OCI-LY7 (cell line): ENCODE measurements at regions not wholly inside any gene's neighbourhood (a gene's known extent, or its start where the extent isn't known, plus 50 kb on each side); places are given as distances from the start of the nearest gene placed in this dataset.
"Not testable (repeated sequence)": the region's sequence is repeated elsewhere in the genome, so short reads cannot be mapped to it uniquely, and the experiment has no call there.

Experiments
- BruUV-seq: library from RNA; stranded (reverse); fragments of 400-500 nt; replicated peaks from 2 replicates; lab custom pipeline; 2021; lab: Mats Ljungman, UMichigan
- CTCF ChIA-PET: fragments of 300-600 bp; sonication (Branson Sonifier 250); formaldehyde crosslinking; loops from one replicate; lab custom pipeline; 2022; ENCODE audit warnings: antibody characterized with exemption; ENCODE audit not compliant: unreplicated experiment; lab: Charles Lee
- POLR2A ChIA-PET: fragments of 300-600 bp; sonication (Branson Sonifier 250); formaldehyde crosslinking; loops from one replicate; lab custom pipeline; 2022; ENCODE audit warnings: antibody characterized with exemption; lab: Charles Lee
- DNase-seq: peaks from one replicate; pipeline ENCODE4 v3.0.0-alpha.2; 2015; ENCODE audit warnings: low spot score
- H2AFZ ChIP-seq: fragments of 200-600 bp; sonication (generic), shearing (Covaris generic); 2 replicates; pipeline ENCODE4 v1.6.1; 2014; ENCODE audit warnings: mild to moderate bottlenecking, antibody characterized with exemption, low read length, moderate library complexity
- H3K27ac ChIP-seq: fragments of 200-600 bp; sonication (generic); 2 replicates; pipeline ENCODE4 v1.5.1; 2014; ENCODE audit warnings: mixed run types, low read depth, mild to moderate bottlenecking, moderate library complexity, low read length, inconsistent platforms; ENCODE audit not compliant: poor library complexity, severe bottlenecking
- H3K36me3 ChIP-seq: fragments of 200-600 bp; sonication (generic); 2 replicates; pipeline ENCODE4 v1.6.1; 2014; ENCODE audit warnings: mild to moderate bottlenecking, antibody characterized with exemption, low read length, moderate library complexity, mixed read lengths; ENCODE audit not compliant: insufficient read depth
- H3K4me1 ChIP-seq: fragments of 200-600 bp; sonication (generic); 2 replicates; pipeline ENCODE4 v1.5.1; 2014; ENCODE audit warnings: mild to moderate bottlenecking, low read length; ENCODE audit not compliant: insufficient read depth, poor library complexity, severe bottlenecking
- H3K4me2 ChIP-seq: fragments of 200-600 bp; sonication (generic); 2 replicates; pipeline ENCODE4 v1.6.1; 2014; ENCODE audit warnings: mild to moderate bottlenecking, low read length
- H3K4me3 ChIP-seq: fragments of 200-600 bp; sonication (generic); 2 replicates; pipeline ENCODE4 v1.5.1; 2014; ENCODE audit warnings: mild to moderate bottlenecking, low read depth, low read length; ENCODE audit not compliant: poor library complexity, severe bottlenecking
- H3K79me2 ChIP-seq: fragments of 200-600 bp; sonication (generic); 2 replicates; pipeline ENCODE4 v1.6.1; 2016; ENCODE audit warnings: low read depth, mild to moderate bottlenecking, low read length, moderate library complexity, mixed read lengths; ENCODE audit not compliant: insufficient read depth
- H3K9me2 ChIP-seq: fragments of 200-600 bp; sonication (generic); 2 replicates; pipeline ENCODE4 v1.6.1; 2016; ENCODE audit warnings: mild to moderate bottlenecking, low read length, mixed read lengths; ENCODE audit not compliant: insufficient read depth
- H3K9me3 ChIP-seq: fragments of 200-600 bp; sonication (generic); 2 replicates; pipeline ENCODE4 v1.6.1; 2014; ENCODE audit warnings: mild to moderate bottlenecking, mixed run types, low read length, mixed read lengths
- H4K20me1 ChIP-seq: fragments of 200-600 bp; sonication (generic); 2 replicates; pipeline ENCODE4 v1.6.1; 2014; ENCODE audit warnings: mild to moderate bottlenecking, antibody characterized with exemption, low read length, moderate library complexity, mixed read lengths; ENCODE audit not compliant: insufficient read depth
- EZH2phosphoT487 ChIP-seq: fragments of 200-600 bp; sonication (generic); IDR thresholded peaks from 2 replicates; pipeline ENCODE4 v1.6.1; 2018; ENCODE audit warnings: low read depth, borderline replicate concordance, mild to moderate bottlenecking, mixed run types, antibody characterized with exemption, low read length, moderate library complexity, mixed read lengths
- intact Hi-C: fragments of 100-400 bp; cut with micrococcal nuclease; formaldehyde crosslinking; loops from one replicate; pipeline ENCODE4 v1.10.0; 2022; ENCODE audit not compliant: unreplicated experiment
- TF ChIP-seq, protein P1 (sequence below): fragments of 200-600 bp; sonication (generic); conservative IDR thresholded peaks from 2 replicates; pipeline ENCODE4 v1.5.1; 2014; ENCODE audit warnings: mild to moderate bottlenecking, antibody characterized with exemption, low read length, moderate library complexity, mixed read lengths

DNA sequence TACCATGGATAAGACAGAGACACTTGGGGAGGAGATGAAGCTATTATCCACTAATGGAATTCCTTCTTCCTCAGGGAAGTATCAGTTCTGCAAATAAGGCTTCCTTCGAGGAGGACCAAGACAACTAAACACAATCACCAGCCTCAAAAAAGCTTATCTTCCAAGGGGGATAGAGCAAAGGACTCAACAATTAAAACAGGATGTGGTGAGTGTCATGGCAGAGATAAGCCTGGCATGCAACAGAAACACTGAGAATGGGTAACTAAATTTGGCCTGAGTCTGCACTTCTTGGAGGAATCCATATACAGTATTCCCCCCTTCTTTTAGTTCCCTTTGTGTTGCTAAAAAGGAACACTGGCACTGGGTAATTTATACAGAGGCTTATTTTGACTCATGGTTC lies 1285.2 kb downstream of the GATA3 start:
- TF ChIP-seq EZH2phosphoT487, result no peak
- TF ChIP-seq, protein P1, sequence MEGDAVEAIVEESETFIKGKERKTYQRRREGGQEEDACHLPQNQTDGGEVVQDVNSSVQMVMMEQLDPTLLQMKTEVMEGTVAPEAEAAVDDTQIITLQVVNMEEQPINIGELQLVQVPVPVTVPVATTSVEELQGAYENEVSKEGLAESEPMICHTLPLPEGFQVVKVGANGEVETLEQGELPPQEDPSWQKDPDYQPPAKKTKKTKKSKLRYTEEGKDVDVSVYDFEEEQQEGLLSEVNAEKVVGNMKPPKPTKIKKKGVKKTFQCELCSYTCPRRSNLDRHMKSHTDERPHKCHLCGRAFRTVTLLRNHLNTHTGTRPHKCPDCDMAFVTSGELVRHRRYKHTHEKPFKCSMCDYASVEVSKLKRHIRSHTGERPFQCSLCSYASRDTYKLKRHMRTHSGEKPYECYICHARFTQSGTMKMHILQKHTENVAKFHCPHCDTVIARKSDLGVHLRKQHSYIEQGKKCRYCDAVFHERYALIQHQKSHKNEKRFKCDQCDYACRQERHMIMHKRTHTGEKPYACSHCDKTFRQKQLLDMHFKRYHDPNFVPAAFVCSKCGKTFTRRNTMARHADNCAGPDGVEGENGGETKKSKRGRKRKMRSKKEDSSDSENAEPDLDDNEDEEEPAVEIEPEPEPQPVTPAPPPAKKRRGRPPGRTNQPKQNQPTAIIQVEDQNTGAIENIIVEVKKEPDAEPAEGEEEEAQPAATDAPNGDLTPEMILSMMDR, result no peak
- no peak overlapping the region for H3K4me2 ChIP-seq
- no peaks in the 10 kb centered on the region for H4K20me1 ChIP-seq
- no peaks in the 10 kb centered on the region for H3K4me1 ChIP-seq
- no TSS peak for BruUV-seq
- no peak overlapping the region for H3K4me3 ChIP-seq
- no peak overlapping the region for H3K27ac ChIP-seq
- no peaks in the 10 kb centered on the region for H3K9me2 ChIP-seq
- H2AFZ ChIP-seq, result no peak overlapping the region
- DNase-seq, result no peak
- no peaks in the 10 kb centered on the region for H3K9me3 ChIP-seq
- H3K36me3 ChIP-seq, result no peaks in the 10 kb centered on the region
- POLR2A ChIA-PET, result interaction anchor here (0.7 kb wide), 3 partner anchors 10 to 424 kb away, joined by 3 read pairs; no protein-coding TSS in a partner anchor
- CTCF ChIA-PET, result no interaction called here
- H3K79me2 ChIP-seq, result no peaks in the 10 kb centered on the region
- intact Hi-C loops, result loop anchor here (5.0 to 10.0 kb wide), 3 partner anchors 265 to 1335 kb away; no protein-coding TSS in a partner anchor

DNA sequence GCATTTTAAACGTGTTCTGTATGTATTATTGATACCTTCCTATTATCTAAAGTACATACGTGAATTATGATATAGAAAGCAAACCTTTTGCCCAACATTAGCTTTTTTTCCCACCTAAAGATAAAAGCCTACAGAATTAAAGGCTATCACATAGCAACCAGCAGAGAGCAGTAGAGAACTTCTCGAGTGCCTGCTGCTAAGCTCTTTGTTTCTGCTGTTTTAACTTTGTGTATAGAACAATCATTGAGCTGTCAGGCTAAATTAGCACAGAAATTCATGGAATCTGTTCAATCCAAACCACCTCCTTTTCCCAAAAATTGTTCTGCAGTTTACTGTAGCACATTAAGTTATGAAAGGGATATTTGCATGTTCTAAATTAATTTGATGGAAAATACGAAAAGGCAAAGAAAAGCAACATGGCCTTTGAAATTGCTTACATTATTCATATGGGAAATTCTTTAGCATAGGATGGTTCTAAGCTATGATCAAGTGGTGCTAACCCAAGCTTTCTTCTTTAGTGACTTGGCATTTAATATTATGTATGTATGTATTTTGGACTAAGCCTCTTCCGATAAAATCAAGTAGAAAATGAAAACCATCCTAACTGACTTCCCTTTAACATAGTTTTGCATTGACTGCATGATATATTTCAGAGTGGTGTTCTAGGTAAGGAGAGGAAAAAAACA lies 1288.5 kb downstream of the GATA3 start:
- BruUV-seq, result no TSS peak
- ChIA-PET POLR2A (no interaction called here), CTCF (no interaction called here)
- no peaks in the 10 kb centered on the region for H3K9me2 ChIP-seq
- no peak overlapping the region for H3K4me3 ChIP-seq
- peak; percentile 60 for DNase-seq
- H3K4me1 ChIP-seq, result no peaks in the 10 kb centered on the region
- H3K4me2 ChIP-seq, result no peak overlapping the region
- H2AFZ ChIP-seq, result 0 out of 2 replicates have a peak overlapping the region, but pooled peaks have one; percentile 1
- H3K27ac ChIP-seq, result no peak overlapping the region
- no peaks in the 10 kb centered on the region for H3K79me2 ChIP-seq
- no peaks in the 10 kb centered on the region for H4K20me1 ChIP-seq
- H3K36me3 ChIP-seq, result no peaks in the 10 kb centered on the region
- TF ChIP-seq, protein P1, result peak; percentile 88
- TF ChIP-seq EZH2phosphoT487, result no peak
- H3K9me3 ChIP-seq, result no peaks in the 10 kb centered on the region
- intact Hi-C loops, result loop anchor here (5.0 to 10.0 kb wide), 3 partner anchors 262 to 1332 kb away; no protein-coding TSS in a partner anchor

DNA sequence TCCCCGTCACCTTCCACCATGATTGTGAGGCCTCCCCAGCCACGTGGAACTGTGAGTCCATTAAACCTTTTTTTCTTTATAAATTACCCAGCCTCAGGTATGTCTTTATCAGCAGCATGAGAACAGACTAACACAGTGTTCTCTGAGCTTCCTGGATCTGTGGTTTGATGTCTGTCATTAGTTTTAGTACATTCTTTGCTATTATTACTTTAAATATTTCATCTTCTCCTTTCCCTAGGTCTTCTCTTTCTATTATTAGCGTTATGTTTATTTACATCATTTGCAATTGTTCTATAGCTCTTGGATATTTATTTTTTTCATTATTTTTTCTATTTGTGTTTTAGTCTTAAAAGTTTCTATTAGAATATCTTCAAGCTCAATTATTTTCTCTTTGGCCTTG lies 1293.4 kb downstream of the GATA3 start:
- BruUV-seq, result not testable (repeated sequence)

More for the DNA sequence above, 1293.4 kb downstream of the GATA3 start:
- H3K27ac ChIP-seq, H4K20me1 ChIP-seq, DNase-seq, H3K4me1 ChIP-seq, H3K9me3 ChIP-seq, CTCF ChIA-PET, H3K79me2 ChIP-seq, H3K4me2 ChIP-seq, H2AFZ ChIP-seq, H3K4me3 ChIP-seq, H3K36me3 ChIP-seq, H3K9me2 ChIP-seq: not testable (repeated sequence)
- intact Hi-C loops, result loop anchor here (10.0 kb wide), 2 partner anchors 257 to 1327 kb away; no protein-coding TSS in a partner anchor
- POLR2A ChIA-PET, result interaction anchor here (0.8 to 1.0 kb wide), 2 partner anchors 26 to 92 kb away, joined by 3 to 5 read pairs; no protein-coding TSS in a partner anchor
